Loucy (cell line): ENCODE measurements at regions not wholly inside any gene's neighbourhood (a gene's known extent, or its start where the extent isn't known, plus 50 kb on each side); places are given as distances from the start of the nearest gene placed in this dataset.

Experiments
- H2AFZ ChIP-seq: fragments of 200-600 bp; sonication (generic); 2 replicates; pipeline ENCODE4 v1.6.0; 2016; ENCODE audit warnings: antibody characterized with exemption, mild to moderate bottlenecking, low read length, moderate library complexity
- H3F3A ChIP-seq: fragments of 200-600 bp; 2 replicates; pipeline ENCODE4 v1.6.0; 2016; ENCODE audit warnings: antibody characterized with exemption, low read depth, mild to moderate bottlenecking
- H3K27me3 ChIP-seq: fragments of 200-600 bp; sonication (generic); 2 replicates; pipeline ENCODE4 v1.6.1; 2014; ENCODE audit warnings: low read length, mild to moderate bottlenecking; ENCODE audit not compliant: insufficient read depth, poor library complexity, severe bottlenecking
- H3K36me3 ChIP-seq: fragments of 200-600 bp; sonication (generic); 2 replicates; pipeline ENCODE4 v1.6.1; 2016; ENCODE audit warnings: low read length; ENCODE audit not compliant: insufficient read depth
- H3K4me1 ChIP-seq: fragments of 200-600 bp; sonication (generic); 2 replicates; pipeline ENCODE4 v1.5.1; 2014; ENCODE audit warnings: low read length, mild to moderate bottlenecking; ENCODE audit not compliant: insufficient read depth, poor library complexity, severe bottlenecking
- H3K4me2 ChIP-seq: fragments of 200-600 bp; sonication (generic); 2 replicates; pipeline ENCODE4 v1.6.0; 2014; ENCODE audit warnings: antibody characterized with exemption, low read length, low read depth, mild to moderate bottlenecking; ENCODE audit not compliant: poor library complexity, severe bottlenecking
- H3K4me3 ChIP-seq: fragments of 200-600 bp; sonication (generic); 2 replicates; pipeline ENCODE4 v1.5.1; 2014; ENCODE audit warnings: low read length, mild to moderate bottlenecking, mixed read lengths; ENCODE audit not compliant: poor library complexity, severe bottlenecking
- H3K79me2 ChIP-seq: fragments of 200-600 bp; sonication (generic); 2 replicates; pipeline ENCODE4 v1.6.1; 2014; ENCODE audit warnings: low read length; ENCODE audit not compliant: insufficient read depth
- H3K9ac ChIP-seq: fragments of 200-600 bp; sonication (generic); 2 replicates; pipeline ENCODE4 v1.6.0; 2014; ENCODE audit warnings: mild to moderate bottlenecking, low read depth, low read length, moderate library complexity; ENCODE audit not compliant: poor library complexity, severe bottlenecking
- H3K9me2 ChIP-seq: fragments of 200-600 bp; sonication (generic); replicated peaks from 2 replicates; pipeline ENCODE4 v1.6.1; 2016; ENCODE audit warnings: low read depth, low read length, mixed read lengths
- H3K9me3 ChIP-seq: fragments of 200-600 bp; sonication (generic); 2 replicates; pipeline ENCODE4 v1.6.1; 2014; ENCODE audit warnings: mild to moderate bottlenecking, antibody characterized with exemption, low read length, low read depth; ENCODE audit not compliant: insufficient read depth
- H4K20me1 ChIP-seq: fragments of 200-600 bp; sonication (generic); 2 replicates; pipeline ENCODE4 v1.6.0; 2014; ENCODE audit warnings: antibody characterized with exemption, low read length, mild to moderate bottlenecking; ENCODE audit not compliant: insufficient read depth, poor library complexity, severe bottlenecking
- EZH2phosphoT487 ChIP-seq: fragments of 200-600 bp; IDR thresholded peaks from 2 replicates; pipeline ENCODE4 v1.6.1; 2018; ENCODE audit warnings: antibody characterized with exemption, mild to moderate bottlenecking, moderate library complexity, borderline replicate concordance
- TF ChIP-seq, protein P1 (sequence below): fragments of 200-600 bp; sonication (generic); conservative IDR thresholded peaks from 2 replicates; pipeline ENCODE4 v1.5.1; 2014; ENCODE audit warnings: mild to moderate bottlenecking, antibody characterized with exemption, low read length

DNA sequence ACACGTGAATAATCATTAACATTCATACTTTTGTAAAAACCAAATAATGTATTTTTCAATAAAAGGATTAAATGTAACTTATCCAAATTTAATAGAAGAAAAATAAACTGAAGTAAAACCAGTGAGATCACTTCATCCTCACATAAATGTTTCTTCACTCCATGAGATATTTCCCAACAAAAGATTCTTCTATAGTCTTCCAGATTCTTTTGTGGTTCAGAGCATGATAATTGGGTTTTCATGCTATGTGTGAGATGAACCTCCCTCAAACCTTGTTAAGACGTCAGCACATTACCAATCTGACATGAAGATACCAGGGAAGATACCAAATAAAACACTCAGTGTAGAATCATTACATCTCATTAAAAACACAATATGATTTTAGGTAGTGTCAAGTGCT, 62.9 kb upstream of the OXGR1 start:
- Histone ChIP-seq H2AFZ (no peak overlapping the region), H3K9me2 (no peaks in the 10 kb centered on the region), H4K20me1 (no peaks in the 10 kb centered on the region), H3K4me3 (no peak overlapping the region), H3K79me2 (no peaks in the 10 kb centered on the region), H3K27me3 (no peaks in the 10 kb centered on the region), H3K4me2 (no peak overlapping the region), H3K36me3 (no peaks in the 10 kb centered on the region), H3K9me3 (no peaks in the 10 kb centered on the region), H3K9ac (no peak overlapping the region), H3K4me1 (no peaks in the 10 kb centered on the region), H3F3A (no peaks in the 10 kb centered on the region)
- TF ChIP-seq, protein P1, sequence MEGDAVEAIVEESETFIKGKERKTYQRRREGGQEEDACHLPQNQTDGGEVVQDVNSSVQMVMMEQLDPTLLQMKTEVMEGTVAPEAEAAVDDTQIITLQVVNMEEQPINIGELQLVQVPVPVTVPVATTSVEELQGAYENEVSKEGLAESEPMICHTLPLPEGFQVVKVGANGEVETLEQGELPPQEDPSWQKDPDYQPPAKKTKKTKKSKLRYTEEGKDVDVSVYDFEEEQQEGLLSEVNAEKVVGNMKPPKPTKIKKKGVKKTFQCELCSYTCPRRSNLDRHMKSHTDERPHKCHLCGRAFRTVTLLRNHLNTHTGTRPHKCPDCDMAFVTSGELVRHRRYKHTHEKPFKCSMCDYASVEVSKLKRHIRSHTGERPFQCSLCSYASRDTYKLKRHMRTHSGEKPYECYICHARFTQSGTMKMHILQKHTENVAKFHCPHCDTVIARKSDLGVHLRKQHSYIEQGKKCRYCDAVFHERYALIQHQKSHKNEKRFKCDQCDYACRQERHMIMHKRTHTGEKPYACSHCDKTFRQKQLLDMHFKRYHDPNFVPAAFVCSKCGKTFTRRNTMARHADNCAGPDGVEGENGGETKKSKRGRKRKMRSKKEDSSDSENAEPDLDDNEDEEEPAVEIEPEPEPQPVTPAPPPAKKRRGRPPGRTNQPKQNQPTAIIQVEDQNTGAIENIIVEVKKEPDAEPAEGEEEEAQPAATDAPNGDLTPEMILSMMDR: no peak
- TF ChIP-seq EZH2phosphoT487: no peak

DNA sequence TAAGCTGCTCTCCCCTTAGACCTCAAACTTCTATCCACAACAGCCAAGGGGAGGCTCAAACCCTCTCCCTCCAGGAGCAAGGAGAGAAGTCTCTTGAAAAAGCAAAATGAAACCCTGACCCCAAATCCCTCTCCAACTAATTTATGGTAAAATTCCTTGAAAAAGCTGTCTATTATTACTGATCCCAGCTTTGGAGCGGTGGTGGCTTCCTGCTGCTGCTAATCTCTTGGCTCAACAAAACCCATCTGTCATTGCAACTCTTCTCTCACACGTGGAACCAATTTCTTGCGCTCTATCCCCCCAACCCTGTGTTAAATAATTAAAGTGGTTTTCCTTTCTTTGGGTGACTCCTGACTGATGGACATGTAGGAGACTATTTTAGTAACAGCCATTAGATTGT, 64.1 kb upstream of the OXGR1 start:
- Histone ChIP-seq H3K4me3 (no peak overlapping the region), H3F3A (no peaks in the 10 kb centered on the region), H3K4me2 (no peak overlapping the region), H2AFZ (no peak overlapping the region), H3K4me1 (no peaks in the 10 kb centered on the region), H4K20me1 (no peaks in the 10 kb centered on the region), H3K27me3 (no peaks in the 10 kb centered on the region), H3K36me3 (no peaks in the 10 kb centered on the region), H3K9me3 (no peaks in the 10 kb centered on the region), H3K79me2 (no peaks in the 10 kb centered on the region), H3K9ac (no peak overlapping the region), H3K9me2 (no peaks in the 10 kb centered on the region)
- TF ChIP-seq, protein P1: no peak

DNA sequence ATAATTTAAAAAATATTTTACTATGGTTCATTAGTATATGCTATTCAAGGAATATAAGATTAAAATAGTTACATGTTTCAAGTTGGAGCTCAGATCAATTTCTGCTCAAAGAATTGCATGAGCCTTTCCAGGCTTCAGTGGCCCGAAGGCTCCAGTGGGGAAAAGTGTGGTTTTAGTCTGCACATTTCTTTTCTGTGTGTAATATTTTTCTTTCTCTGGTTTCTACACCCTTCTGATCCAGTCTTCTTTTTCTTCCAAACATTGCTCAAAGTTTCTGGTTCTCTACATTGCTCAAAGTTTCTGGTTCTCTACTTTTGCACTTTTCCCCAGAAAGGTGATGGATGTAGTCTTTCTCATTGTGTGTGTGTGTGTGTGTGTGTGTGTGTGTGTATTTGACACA, 64.7 kb upstream of the OXGR1 start:
- H3K79me2 ChIP-seq: no peaks in the 10 kb centered on the region
- no peaks in the 10 kb centered on the region for H3K36me3 ChIP-seq
- H2AFZ ChIP-seq: no peak overlapping the region
- no peaks in the 10 kb centered on the region for H3F3A ChIP-seq
- H3K9ac ChIP-seq: no peak overlapping the region
- H3K4me2 ChIP-seq: no peak overlapping the region
- no peak for TF ChIP-seq EZH2phosphoT487
- TF ChIP-seq, protein P1: no peak
- no peaks in the 10 kb centered on the region for H3K9me2 ChIP-seq
- no peaks in the 10 kb centered on the region for H3K9me3 ChIP-seq
- no peaks in the 10 kb centered on the region for H4K20me1 ChIP-seq
- H3K27me3 ChIP-seq: no peaks in the 10 kb centered on the region
- H3K4me1 ChIP-seq: no peaks in the 10 kb centered on the region
- no peak overlapping the region for H3K4me3 ChIP-seq
